CD14-positive monocyte (primary cell): ENCODE measurements at regions not wholly inside any gene's neighbourhood (a gene's known extent, or its start where the extent isn't known, plus 50 kb on each side); places are given as distances from the start of the nearest gene placed in this dataset.

Experiments used
- DNase-seq, 3 donors: peaks; one replicate each; pipeline ENCODE4 v3.0.0-alpha.2; 2011 to 2022
- H2AFZ ChIP-seq: 2 replicates; pipeline ENCODE4 v1.6.0; 2012; ENCODE audit warnings: mild to moderate bottlenecking, low read depth, low read length, inconsistent platforms; ENCODE audit not compliant: insufficient read depth, poor library complexity, severe bottlenecking
- H3K27ac ChIP-seq, 2 donors: 1 replicate in 1 of 2; 2 replicates in 1 of 2; pipeline ENCODE4 v1.5.1; 2012 to 2013; ENCODE audit warnings: low read length in 2 of 2, control low read depth in 1 of 2, inconsistent platforms in 1 of 2, low read depth in 1 of 2, mild to moderate bottlenecking in 1 of 2
- H3K27me3 ChIP-seq, 2 donors: one replicate each; pipeline versions ENCODE4 v1.6.0 to v1.6.1; 2011 to 2013; ENCODE audit warnings: low read length in 2 of 2; ENCODE audit not compliant: control insufficient read depth in 2 of 2, insufficient read depth in 2 of 2
- H3K36me3 ChIP-seq, 2 donors: replicated peaks in 1 of 2; 1 replicate in 1 of 2; 2 replicates in 1 of 2; pipeline versions ENCODE4 v1.5.1 to v1.6.1; 2012 to 2013; ENCODE audit warnings: low read length in 2 of 2, control low read depth in 1 of 2, inconsistent platforms in 1 of 2, mild to moderate bottlenecking in 1 of 2; ENCODE audit not compliant: insufficient read depth in 2 of 2, control insufficient read depth in 1 of 2
- H3K4me1 ChIP-seq, 2 donors: 1 replicate in 1 of 2; 2 replicates in 1 of 2; pipeline versions ENCODE4 v1.5.1 to v1.6.1; 2012 to 2013; ENCODE audit warnings: low read length in 2 of 2, control low read depth in 1 of 2, inconsistent platforms in 1 of 2, mild to moderate bottlenecking in 1 of 2, moderate library complexity in 1 of 2; ENCODE audit not compliant: insufficient read depth in 2 of 2, control insufficient read depth in 1 of 2
- H3K4me2 ChIP-seq: replicated peaks from 2 replicates; pipeline ENCODE3; 2012; ENCODE audit warnings: low read length, moderate library complexity, mild to moderate bottlenecking; ENCODE audit not compliant: poor library complexity, severe bottlenecking; ENCODE audit errors: extremely low read depth
- H3K4me3 ChIP-seq, 3 experiments: fragments of 200-600 bp in 1 of 3; sonication (generic) in 1 of 3; replicated peaks in 1 of 3; 1 replicate in 2 of 3; 2 replicates in 1 of 3; pipeline ENCODE4 v1.5.1; 2011 to 2013; ENCODE audit warnings: low read length in 3 of 3, mild to moderate bottlenecking in 3 of 3, control low read depth in 2 of 3, low read depth in 2 of 3, inconsistent platforms in 1 of 3, moderate library complexity in 1 of 3
- H3K79me2 ChIP-seq: 2 replicates; pipeline ENCODE4 v1.6.0; 2012; ENCODE audit warnings: mild to moderate bottlenecking, control low read depth, inconsistent platforms, low read length, moderate library complexity; ENCODE audit not compliant: insufficient read depth
- H3K9ac ChIP-seq: 2 replicates; pipeline ENCODE4 v1.6.0; 2017; ENCODE audit warnings: low read length, mild to moderate bottlenecking; ENCODE audit not compliant: insufficient read depth, poor library complexity, severe bottlenecking
- H3K9me3 ChIP-seq, 2 donors: replicated peaks in 1 of 2; 1 replicate in 1 of 2; 2 replicates in 1 of 2; pipeline versions ENCODE4 v1.5.1 to v1.6.1; 2012 to 2013; ENCODE audit warnings: low read length in 2 of 2, control low read depth in 1 of 2; ENCODE audit not compliant: control insufficient read depth in 1 of 2, insufficient read depth in 1 of 2
- H4K20me1 ChIP-seq: 2 replicates; pipeline ENCODE4 v1.6.0; 2012; ENCODE audit warnings: mild to moderate bottlenecking, low read length, control low read depth, moderate library complexity; ENCODE audit not compliant: insufficient read depth
- H3K27ac Mint-ChIP-seq, 7 donors: one replicate each; pipeline ENCODE4 v1.8.0; 2020; ENCODE audit warnings: mild to moderate bottlenecking in 7 of 7, mixed read lengths in 7 of 7, moderate library complexity in 6 of 7, inconsistent platforms in 2 of 7
- H3K27me3 Mint-ChIP-seq, 3 donors: one replicate each; pipeline ENCODE4 v1.8.0; 2021 to 2022; ENCODE audit warnings: low read depth in 3 of 3, mild to moderate bottlenecking in 3 of 3, mixed read lengths in 3 of 3, moderate library complexity in 3 of 3, inconsistent platforms in 1 of 3
- H3K36me3 Mint-ChIP-seq, 2 donors: one replicate each; pipeline ENCODE4 v1.8.0; 2020; ENCODE audit warnings: mixed read lengths in 2 of 2, inconsistent platforms in 1 of 2, mild to moderate bottlenecking in 1 of 2
- H3K4me1 Mint-ChIP-seq: one replicate; pipeline ENCODE4 v1.8.0; 2020; ENCODE audit warnings: mild to moderate bottlenecking, mixed read lengths
- H3K4me3 Mint-ChIP-seq, 2 donors: one replicate each; pipeline ENCODE4 v1.8.0; 2020; ENCODE audit warnings: mild to moderate bottlenecking in 2 of 2, mixed read lengths in 2 of 2, moderate library complexity in 1 of 2
- H3K9me3 Mint-ChIP-seq, 7 donors: one replicate each; pipeline ENCODE4 v1.8.0; 2020 to 2022; ENCODE audit warnings: mixed read lengths in 7 of 7, mild to moderate bottlenecking in 6 of 7, moderate library complexity in 6 of 7, inconsistent platforms in 2 of 7
- CTCF ChIP-seq: fragments of 200-600 bp; IDR thresholded peaks from one replicate; pipeline ENCODE4 v1.8.0; 2022; ENCODE audit warnings: antibody characterized with exemption, mild to moderate bottlenecking
- WGBS: methylation state at CpG from one replicate; pipeline ENCODE4 v1.1.5; 2013; ENCODE audit warnings: missing lambda C conversion rate; ENCODE audit not compliant: insufficient coverage; 5-methylcytosine and 5-hydroxymethylcytosine counted together
- intact Hi-C, 2 donors: fragments of 100-400 bp; cut with micrococcal nuclease; formaldehyde crosslinking; loops; one replicate each; pipeline versions ENCODE4 v1.15.0 to v1.15.1; 2023

GRCh38 chr4:155005395-155006090 lies 202.9 kb upstream of the NPY2R start:
- Mint-ChIP-seq H3K4me1 (no peaks in the 10 kb centered on the region), H3K9me3 (peaks cover 0 to 6% (median 3%) of the 10 kb centered on the region in 7 donors), H3K4me3 (no peak overlapping the region), H3K27ac (no peak overlapping the region), H3K27me3 (peaks cover 0 to 2% (median 1%) of the 10 kb centered on the region in 3 donors), H3K36me3 (no peaks in the 10 kb centered on the region)
- H2AFZ ChIP-seq, result no peak overlapping the region
- no peak overlapping the region for H3K27ac ChIP-seq
- H4K20me1 ChIP-seq, result no peaks in the 10 kb centered on the region
- no peaks in the 10 kb centered on the region for H3K36me3 ChIP-seq
- H3K9me3 ChIP-seq, result no peaks in the 10 kb centered on the region
- H3K79me2 ChIP-seq, result no peaks in the 10 kb centered on the region
- no peak for DNase-seq
- intact Hi-C loops, result no loop called here
- no peaks in the 10 kb centered on the region for H3K4me1 ChIP-seq
- 100% methylated on average over 1 of the region's 5 CpGs for WGBS
- H3K4me2 ChIP-seq, result no peak overlapping the region
- H3K4me3 ChIP-seq, result no peak overlapping the region
- H3K9ac ChIP-seq, result no peak overlapping the region
- H3K27me3 ChIP-seq, result no peaks in the 10 kb centered on the region
- no peak for TF ChIP-seq CTCF

- no peaks in the 10 kb centered on the region for H3K9me3 ChIP-seq
- no peaks in the 10 kb centered on the region for H3K79me2 ChIP-seq
- no peak overlapping the region for H3K27ac Mint-ChIP-seq
- intact Hi-C loops, result no loop called here
- no peak for DNase-seq
- no peak overlapping the region for H3K4me3 Mint-ChIP-seq
- no peaks in the 10 kb centered on the region for H4K20me1 ChIP-seq
- TF ChIP-seq CTCF, result no peak
- no peak overlapping the region for H3K4me3 ChIP-seq
- H3K27me3 ChIP-seq, result no peaks in the 10 kb centered on the region
- H3K36me3 ChIP-seq, result no peaks in the 10 kb centered on the region
- H3K4me1 Mint-ChIP-seq, result no peaks in the 10 kb centered on the region
- no peaks in the 10 kb centered on the region for H3K36me3 Mint-ChIP-seq
- no CpG with 5 or more reads among the region's 1 CpG for WGBS
- no peaks in the 10 kb centered on the region for H3K4me1 ChIP-seq
- peaks cover 0 to 4% (median 2%) of the 10 kb centered on the region in 3 donors for H3K27me3 Mint-ChIP-seq
- no peak overlapping the region for H3K9ac ChIP-seq
- no peak overlapping the region for H3K27ac ChIP-seq
- no peak overlapping the region for H2AFZ ChIP-seq
- H3K4me2 ChIP-seq, result no peak overlapping the region
- peaks cover 0 to 6% (median 1%) of the 10 kb centered on the region in 7 donors for H3K9me3 Mint-ChIP-seq
These were observed 200.7 kb upstream of the NPY2R start for GRCh38 chr4:155007660-155008176.
